Natural killer cell treated with Interleukin-12 subunit alpha and Interleukin-12 subunit beta and Interleukin-15 and Interleukin-18, amount 100 ng/mL, for 72 hours (primary cell): ENCODE measurements at regions not wholly inside any gene's neighbourhood (a gene's known extent, or its start where the extent isn't known, plus 50 kb on each side); places are given as distances from the start of the nearest gene placed in this dataset.
"Not testable (repeated sequence)": the region's sequence is repeated elsewhere in the genome, so short reads cannot be mapped to it uniquely, and the experiment has no call there.

ENCODE experiments used
- ATAC-seq, 2 donors: fragments of 150-1000 bp; cut with Tn5 transposase in 1 of 2; sonication (Bioruptor Pico), chemical (Tn5 transposase) in 1 of 2; 2 replicates each; pipeline ENCODE4 v1.10.0; 2021
- DNase-seq: peaks from one replicate; pipeline ENCODE4 v3.0.0; 2022; ENCODE audit warnings: low spot score
- H3K27ac Mint-ChIP-seq, 2 donors: 1 replicate in 1 of 2; 2 replicates in 1 of 2; pipeline ENCODE4 v1.8.0; 2022; ENCODE audit warnings: mixed read lengths in 2 of 2, mild to moderate bottlenecking in 1 of 2, moderate library complexity in 1 of 2
- H3K27me3 Mint-ChIP-seq, 2 donors: 1 replicate in 1 of 2; 2 replicates in 1 of 2; pipeline ENCODE4 v1.8.0; 2022; ENCODE audit warnings: mixed read lengths in 2 of 2
- H3K36me3 Mint-ChIP-seq: one replicate; pipeline ENCODE4 v1.8.0; 2022; ENCODE audit warnings: mixed read lengths
- H3K4me1 Mint-ChIP-seq, 2 donors: 1 replicate in 1 of 2; 2 replicates in 1 of 2; pipeline ENCODE4 v1.8.0; 2022; ENCODE audit warnings: low read depth in 2 of 2, mixed read lengths in 2 of 2, mild to moderate bottlenecking in 1 of 2
- H3K4me3 Mint-ChIP-seq: one replicate; pipeline ENCODE4 v1.8.0; 2022; ENCODE audit warnings: mixed read lengths
- H3K9me3 Mint-ChIP-seq: 2 replicates; pipeline ENCODE4 v1.8.0; 2022; ENCODE audit warnings: mixed read lengths

DNA sequence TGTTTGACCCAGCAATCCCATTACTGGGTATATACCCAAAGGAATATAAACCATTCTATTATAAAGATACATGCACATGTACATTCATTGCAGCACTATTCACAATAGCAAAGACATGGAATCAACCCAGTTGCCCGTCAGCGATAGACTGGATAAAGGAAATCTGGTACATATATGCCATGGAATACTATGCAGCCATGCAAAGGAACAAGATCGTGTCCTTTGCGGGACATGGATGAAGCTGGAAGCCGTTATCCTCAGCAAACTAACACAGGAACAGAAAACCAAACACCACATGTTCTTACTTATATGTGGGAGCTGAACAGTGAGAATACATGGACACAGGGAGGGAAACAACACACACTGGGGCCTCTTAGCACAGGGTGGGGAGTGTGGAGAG, 95.1 kb downstream of the USP22 start:
- H3K9me3 Mint-ChIP-seq, H3K36me3 Mint-ChIP-seq, DNase-seq, H3K4me1 Mint-ChIP-seq, ATAC-seq, H3K27ac Mint-ChIP-seq, H3K4me3 Mint-ChIP-seq: not testable (repeated sequence)
- peaks cover 29 to 39% of the 10 kb centered on the region in 2 donors for H3K27me3 Mint-ChIP-seq

DNA sequence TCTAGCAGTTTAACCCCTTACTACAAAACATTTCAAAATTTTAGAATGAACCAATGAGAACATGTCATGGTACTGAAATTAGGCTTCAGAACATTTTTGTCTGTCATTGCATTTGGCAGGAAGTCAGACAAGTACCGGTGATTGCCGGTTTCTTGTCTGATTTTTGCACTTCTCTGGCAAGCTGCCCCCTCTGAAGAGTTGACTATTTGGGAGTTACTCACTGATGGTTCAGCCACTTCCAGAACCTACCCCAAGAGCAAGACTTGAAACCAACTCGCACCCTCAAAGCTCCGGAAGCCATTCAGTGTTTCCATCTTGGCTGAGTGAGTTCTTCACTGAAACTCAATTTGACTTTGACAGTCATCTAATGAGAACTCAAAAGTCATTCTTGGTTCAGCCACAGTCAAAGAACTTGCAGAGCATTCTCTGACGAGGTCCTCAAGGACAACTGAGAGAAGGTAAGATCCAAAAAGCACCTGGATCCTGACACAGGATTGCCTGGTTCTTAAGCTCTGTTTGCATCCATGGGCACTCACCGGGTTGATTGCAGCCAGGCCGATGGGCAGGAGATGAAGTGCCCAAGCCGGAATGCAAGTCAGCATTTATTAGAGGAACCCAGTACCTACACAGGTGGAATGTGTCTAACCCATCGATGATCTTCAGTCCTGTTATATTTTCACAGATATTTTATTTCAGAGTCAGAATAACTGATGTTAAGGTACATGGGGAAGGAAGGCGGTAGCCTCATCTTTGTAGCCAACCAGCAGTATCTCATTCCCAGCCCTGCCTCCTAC, 93.6 kb downstream of the USP22 start:
- DNase-seq (no peak), ATAC-seq (peak in 1 of 2 donors; percentile 27)
- H3K27me3 Mint-ChIP-seq, result peaks cover 29 to 39% of the 10 kb centered on the region in 2 donors
- no peaks in the 10 kb centered on the region for H3K36me3 Mint-ChIP-seq
- no peaks in the 10 kb centered on the region for H3K4me1 Mint-ChIP-seq
- no peak overlapping the region for H3K4me3 Mint-ChIP-seq
- no peaks in the 10 kb centered on the region for H3K9me3 Mint-ChIP-seq
- no peak overlapping the region for H3K27ac Mint-ChIP-seq
